GM19035 (cell line): ENCODE measurements at regions not wholly inside any gene's neighbourhood (a gene's known extent, or its start where the extent isn't known, plus 50 kb on each side); places are given as distances from the start of the nearest gene placed in this dataset.
"Not testable (repeated sequence)": the region's sequence is repeated elsewhere in the genome, so short reads cannot be mapped to it uniquely, and the experiment has no call there.

ENCODE experiments used
- ATAC-seq: cut with Tn5 transposase; IDR thresholded peaks from one replicate; pipeline ENCODE4 v1.9.1; 2021; ENCODE audit not compliant: unreplicated experiment

DNA sequence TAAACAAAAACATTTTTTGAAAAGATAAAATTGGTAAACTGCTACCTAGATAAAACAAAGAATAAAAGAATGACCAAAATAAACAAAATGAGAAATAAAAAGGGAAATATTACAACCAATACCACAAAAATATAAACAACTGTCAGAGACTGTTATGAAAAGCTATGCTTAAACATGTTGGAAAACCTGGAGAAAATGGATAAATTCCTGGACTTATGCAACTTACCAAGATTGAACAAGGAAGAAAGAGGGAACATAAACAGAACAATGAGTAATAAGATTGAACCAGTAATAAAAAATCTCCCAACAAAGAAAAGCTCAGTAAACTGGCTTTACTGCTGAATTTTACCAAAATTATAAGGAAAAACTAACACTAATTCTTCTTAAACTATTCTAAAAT, 518.7 kb downstream of the GRXCR1 start:
- ATAC-seq: no peak

DNA sequence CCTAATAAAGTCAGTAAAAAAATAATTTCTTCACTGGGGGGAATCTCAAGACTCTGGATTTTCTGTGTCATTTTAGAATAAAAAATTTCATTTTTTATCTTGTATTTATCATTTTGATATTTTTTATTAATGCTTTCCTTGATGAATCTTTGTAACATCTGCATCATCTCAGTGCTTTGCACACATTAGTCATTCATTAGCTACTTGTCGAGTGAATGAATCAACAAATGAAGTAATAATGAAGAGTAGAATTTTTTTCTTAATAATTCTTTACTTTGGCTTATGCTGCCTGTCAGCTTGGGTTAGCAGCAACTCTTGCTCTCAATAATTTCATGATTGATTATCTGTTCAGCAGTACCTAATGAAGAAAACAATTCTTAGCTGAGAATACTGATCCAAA, 530.8 kb downstream of the GRXCR1 start:
- no peak for ATAC-seq

DNA sequence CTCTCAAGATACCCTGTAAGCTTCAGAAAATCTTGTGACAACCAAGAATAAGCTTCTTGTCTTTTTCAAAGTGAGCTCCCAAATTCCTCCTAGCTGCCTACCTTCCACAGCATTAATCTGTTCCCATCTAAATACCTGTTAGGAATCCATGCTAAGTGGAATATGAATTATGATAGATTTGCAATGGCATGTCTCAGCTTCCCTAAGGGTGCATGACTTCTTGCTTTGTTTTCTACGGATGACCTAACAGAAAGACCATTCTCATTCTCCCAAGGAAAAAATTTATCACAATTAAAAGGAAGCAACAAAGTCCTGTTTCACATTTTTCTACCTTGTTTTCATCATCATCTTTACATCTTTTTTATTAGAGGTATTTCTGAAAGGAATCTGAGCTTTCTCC, 532.7 kb downstream of the GRXCR1 start:
- no peak for ATAC-seq

DNA sequence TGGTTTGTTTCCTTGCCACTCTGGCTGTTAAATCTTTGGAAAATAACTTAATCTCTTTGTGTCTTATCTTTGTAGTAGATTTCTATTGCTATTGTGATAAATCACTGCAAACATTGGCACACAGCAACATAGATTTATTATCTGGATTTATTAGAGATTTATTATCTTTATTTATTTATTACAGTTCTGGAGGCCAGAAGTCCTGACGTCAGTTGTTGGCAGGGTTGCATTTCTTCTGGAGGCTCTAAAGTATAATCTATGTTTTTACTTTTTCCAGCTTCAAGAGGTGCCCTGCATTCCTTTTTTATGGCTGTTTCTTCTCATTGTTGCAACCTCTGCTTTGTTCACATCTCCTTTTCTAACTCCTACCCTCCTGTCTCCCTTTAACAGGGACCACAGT, 542.8 kb downstream of the GRXCR1 start:
- ATAC-seq: no peak

DNA sequence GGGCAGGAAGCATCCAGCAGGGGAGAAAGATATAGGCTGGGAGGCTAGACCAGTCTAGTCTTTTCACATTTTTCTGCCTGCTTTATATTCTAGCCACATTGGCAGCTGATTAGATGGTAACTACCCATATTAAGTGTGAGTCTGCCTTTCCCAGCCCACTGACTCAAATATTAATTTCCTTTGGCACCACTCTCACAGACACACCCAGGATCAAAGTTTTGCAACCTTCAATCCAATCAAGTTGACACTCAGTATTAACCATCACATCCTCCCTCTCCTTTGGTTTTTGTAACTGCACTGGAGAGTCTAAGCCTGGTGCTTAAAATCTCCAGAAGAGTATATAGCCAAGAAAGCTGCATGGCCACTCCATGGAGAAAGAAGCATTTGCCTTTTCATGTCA, 560.4 kb downstream of the GRXCR1 start:
- no peak for ATAC-seq

DNA sequence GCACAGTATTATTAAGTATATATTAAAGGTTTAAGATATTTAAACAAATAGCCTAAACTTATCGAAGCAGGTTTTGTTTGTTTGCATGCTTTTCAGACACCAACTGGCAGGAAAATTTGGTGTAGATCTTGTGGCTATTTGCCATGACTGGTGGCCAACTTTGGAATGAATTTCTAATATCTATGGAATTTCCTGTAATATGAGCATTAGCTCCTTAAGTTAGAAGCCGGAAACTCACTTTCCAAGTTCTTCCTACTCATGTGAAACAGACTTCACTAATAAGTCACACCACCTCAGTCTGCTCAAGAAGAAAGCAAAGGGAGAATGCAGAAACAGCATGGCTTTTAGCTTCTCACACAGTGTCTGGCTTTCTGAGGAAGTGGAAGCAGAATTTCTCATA, 563.9 kb downstream of the GRXCR1 start:
- ATAC-seq: no peak

DNA sequence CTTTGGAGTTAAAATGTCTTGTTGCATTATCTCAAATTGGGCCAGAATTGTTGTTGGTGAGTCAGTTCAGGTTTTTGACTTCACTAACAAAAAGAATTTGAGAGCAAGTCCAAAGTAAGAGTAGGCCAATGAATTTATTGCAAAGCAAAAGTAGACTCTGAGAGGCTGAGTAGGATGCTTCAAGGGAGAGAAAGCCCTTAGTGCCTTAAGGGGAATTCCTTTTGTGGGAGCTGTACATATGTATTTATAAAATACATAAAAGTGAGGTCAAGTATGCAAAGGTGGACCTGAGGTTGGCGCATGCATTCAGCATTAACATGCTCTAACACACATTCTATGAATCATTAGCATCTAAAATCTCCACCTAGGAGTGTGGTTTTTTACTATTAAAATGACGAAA, 565.4 kb downstream of the GRXCR1 start:
- ATAC-seq: no peak

DNA sequence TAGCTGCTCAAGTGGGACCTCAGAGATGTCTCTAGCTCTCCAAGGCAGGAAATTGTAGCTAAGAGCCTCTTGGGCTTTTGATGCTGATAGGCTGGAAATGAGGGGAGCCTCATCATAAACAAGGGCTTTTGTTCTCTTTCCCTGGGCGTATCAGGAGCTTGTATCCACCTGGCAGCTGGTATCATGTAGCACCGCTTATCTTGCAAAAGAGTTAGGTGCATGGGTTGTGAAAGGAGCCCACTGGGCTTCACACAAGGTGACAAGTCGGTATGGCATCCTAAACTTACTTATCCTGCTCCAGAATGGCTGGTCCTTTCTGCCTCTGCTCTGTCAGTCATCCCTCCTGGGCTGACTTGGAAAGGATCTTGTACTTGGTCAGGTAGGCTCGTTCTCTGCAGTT, 565.8 kb downstream of the GRXCR1 start:
- no peak for ATAC-seq

DNA sequence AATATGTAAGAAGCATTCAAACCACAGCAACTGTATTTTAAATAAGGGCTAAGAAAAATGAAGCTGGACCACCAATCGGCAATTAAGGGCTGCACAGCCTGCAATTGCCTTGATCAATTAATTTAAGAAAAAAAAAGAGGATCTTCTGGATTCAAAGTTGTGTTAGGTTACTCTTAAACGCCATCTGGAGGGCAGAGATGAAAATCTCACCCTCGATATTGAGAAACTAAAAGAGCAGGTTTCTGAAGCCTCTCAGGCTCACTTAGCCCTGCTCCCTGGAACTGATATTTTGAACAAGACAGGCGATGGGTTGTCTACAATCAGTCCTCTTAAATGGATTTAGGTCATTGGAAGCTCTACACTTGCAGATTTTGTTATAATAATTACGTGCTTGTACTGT, 579.4 kb downstream of the GRXCR1 start:
- ATAC-seq: no peak

DNA sequence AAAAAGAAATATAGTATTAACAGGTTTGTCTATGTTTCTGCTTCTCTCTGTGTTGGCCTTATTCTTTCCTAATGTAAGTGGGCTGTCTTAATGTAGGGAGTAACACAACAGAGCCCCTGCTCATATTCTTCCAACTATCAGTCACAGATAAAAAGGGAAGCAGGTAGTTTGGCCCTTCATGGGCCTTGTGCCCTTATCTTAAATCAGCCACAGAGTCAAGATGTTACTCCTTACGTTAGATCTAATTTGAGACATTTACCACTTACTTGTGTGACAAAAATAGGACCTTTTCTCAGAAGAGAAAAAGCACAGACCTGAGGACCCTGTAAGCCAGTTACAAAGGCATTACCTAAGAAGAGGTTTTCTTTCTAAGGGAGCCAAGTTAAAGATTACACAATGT, 589.0 kb downstream of the GRXCR1 start:
- ATAC-seq: no peak

DNA sequence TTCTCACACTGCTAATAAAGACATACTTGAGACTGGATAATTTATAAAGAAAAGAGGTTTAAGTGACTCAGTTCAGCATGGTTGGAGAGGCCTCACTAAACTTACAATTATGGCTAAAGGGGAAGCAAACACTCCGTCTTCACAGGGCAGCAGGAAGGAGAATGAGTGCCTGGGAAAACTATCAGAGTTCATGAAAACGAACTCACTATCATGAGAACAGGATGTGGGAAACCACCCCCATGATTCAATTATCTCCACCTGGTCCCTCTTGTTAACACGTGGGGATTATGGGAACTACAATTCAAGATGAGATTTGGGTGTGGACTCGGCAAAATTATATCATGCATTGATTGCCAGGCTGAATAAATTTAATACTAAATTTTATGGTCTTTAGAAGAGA, 592.7 kb downstream of the GRXCR1 start:
- ATAC-seq: no peak

DNA sequence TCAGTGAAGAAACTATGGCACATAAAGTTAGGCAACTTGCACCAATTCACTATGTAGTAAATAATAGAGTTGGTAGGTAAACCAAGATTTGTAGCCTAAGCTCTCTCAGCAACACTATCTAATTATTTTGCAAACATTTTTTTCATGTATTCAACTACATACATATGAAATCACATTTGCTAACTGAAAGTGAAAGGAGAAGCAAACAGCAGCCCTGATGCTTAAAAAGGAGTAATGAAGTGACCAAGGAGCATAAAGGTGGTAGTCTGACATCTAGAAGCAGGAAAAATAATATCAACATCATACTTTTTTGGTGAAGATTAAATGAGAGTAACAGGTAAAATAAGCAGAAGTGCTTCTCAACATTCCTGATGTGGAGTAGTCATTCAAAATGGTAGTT, 603.7 kb downstream of the GRXCR1 start:
- peak; percentile 86 for ATAC-seq

DNA sequence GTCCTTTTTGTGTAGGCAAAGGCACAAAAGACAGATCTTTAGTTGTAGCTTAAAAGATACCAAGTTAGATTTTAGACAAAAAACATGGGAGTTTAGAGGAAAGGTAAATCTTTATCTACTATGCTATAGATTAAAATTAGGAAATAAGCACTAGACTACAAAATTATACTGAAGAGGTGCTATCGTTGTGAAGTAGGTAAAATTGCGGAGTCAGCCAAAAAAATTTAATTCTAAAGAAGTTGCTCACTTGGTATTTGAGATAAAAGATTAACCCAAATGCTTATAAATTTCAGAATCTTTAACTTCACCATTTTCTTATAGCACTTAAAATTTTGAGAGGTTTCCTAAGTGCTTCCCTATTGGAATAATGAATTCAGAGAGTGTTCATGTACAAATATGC, 604.1 kb downstream of the GRXCR1 start:
- no peak for ATAC-seq

DNA sequence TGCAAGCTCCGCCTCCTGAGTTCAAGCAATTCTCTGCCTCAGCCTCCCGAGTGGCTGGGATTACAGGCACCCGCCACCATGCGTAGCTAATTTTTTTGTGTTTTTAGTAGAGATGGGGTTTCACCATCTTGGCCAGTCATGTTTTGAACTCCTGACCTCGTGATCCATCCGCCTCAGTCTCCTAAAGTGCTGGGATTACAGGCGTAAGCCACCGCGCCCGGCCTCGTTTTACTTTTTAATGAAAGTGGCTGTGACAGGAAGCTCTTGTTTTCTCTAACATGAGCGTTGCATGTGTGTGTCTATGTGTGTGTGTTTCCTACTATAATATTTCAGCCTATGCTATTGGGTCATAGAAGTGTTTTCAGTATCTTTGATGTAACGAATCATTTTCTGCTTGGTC, 613.3 kb downstream of the GRXCR1 start:
- ATAC-seq: not testable (repeated sequence)

DNA sequence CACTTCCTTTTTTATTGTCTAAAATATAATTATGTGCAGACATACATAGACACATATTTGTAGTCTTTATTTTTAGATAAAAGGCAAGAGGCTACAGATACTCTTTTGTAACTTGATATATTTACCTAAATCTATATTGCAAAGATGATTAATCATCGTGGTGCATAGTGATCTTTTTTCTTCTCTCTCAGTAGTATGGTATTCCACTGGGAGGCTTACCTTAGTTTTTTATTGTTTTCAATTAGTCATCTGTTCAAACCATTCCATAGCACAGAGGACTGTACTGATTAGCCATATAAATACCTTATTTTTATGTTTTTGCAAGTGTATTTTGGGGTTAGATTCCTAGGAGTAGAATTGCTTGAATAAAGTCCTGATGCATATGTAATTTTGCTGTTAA, 619.7 kb downstream of the GRXCR1 start:
- ATAC-seq: no peak

DNA sequence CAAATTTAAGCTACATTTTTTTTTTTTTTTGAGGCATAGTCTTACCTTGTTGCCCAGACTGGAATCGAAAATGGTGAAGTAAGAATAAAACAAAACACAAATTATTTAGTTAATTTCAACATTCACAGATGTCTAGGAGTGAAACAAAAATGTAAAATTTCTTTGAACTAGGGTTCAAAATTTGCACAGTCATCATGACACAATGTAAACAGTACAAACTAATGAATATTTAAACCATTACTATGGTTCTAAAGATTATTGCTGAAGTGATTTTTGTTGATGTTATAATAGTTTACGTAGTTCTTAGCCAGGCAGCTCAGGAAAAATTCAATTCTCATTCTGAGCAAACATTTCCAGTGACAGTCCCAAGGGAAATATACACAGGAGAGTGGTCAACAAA, 633.1 kb downstream of the GRXCR1 start:
- ATAC-seq: no peak

DNA sequence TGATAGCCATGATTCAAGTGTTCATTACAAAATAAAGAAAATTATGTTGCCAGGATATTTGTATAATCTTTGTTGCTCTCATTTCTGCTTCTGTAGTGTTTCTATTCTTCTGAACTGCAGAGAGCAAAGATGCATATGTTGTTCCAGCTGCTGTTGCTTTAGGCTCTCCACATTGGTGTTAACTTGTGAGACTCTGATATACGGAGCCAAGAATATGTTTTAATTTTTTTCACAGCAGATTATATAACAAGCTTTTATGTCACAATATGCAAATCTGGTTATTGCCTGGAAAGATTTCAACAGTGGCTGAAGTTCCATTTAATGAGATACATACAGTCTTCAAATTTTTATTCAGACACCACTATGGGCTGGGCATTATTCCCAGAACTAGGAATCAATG, 655.0 kb downstream of the GRXCR1 start:
- ATAC-seq: no peak

DNA sequence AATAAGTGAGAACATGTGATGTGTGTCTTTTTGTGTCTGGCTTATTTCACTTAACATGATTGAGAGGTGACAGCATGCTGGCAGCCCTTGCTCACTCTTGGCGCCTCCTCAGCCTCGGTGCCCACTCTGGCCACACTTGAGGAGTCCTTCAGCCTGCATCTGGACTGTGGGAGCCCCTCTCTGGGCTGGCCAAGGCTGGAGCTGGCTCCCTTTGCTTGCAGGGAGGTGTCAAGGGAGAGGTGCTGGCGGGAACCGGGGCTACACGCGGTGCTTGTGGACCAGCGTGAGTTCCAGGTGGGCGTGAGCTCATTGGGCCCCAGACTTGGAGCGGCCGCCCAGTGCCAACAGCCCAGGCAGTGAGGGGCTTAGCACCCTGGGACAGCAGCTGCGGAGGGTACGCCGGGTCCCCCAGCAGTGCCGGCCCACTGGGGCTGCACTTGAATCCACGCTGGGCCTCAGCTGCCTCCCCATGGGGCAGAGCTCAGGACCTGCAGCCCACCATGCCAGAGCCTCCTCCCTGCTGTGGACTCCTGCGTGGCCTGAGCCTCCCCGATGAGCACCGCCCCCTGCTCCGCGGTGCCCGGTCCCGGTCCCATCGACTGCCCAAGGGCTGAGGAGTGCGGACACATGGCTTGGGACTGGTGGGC, 658.6 kb downstream of the GRXCR1 start:
- no peak for ATAC-seq

DNA sequence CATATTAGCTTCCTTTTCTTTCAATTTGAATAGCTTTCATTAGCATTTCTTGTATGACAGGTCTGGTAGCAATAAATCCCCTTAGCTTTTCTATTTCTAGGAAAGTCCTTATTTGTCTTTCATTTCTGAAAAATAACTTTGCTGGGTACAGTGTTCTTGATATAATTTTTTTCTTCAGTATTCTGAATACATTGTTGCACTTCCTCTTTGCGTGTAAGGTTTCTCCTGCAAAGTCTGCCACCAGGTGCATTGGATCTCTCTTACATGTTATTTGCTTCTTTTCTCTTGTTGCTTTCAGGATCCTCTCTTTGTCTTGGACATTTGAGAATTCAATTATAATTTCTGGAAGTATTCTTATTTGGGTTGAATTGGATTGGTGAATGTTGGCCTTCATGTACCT, 663.7 kb downstream of the GRXCR1 start:
- no peak for ATAC-seq

DNA sequence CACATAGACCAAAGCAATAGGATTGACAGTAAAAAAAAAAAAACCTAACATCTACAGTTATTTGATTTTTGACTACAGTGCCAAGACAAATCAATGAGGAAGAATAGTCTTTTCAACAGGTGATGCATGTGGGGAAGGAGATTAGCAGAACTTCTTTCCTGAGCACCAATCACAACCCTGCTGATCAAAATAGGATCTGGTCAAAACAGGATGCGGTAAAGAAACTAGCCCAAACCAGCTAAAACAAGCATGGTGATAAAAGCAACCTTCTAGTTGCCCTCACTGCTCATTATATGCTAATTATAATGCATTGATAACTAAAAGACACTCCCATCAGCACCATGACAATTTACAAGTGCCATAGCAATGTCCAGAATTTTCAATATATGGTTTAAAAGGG, 667.5 kb downstream of the GRXCR1 start:
- no peak for ATAC-seq

DNA sequence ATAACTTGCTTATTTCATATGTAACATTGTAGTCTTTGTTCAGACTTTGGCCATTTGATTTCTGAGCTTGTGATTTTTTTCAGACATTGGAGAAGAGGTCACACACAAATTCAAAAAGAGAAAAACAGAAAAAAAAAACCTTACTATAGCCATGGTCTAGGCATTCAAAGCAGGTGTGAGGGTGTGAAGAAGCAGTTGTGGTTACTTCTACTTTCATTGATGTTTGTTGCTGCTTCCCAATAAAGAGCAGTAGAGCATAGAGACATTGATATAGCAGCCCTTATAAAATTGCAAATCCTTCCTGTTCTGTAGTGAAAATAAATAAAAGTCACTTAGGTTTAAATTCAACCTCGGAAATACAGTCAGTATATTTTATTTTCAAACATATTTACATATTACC, 671.6 kb downstream of the GRXCR1 start:
- ATAC-seq: no peak

DNA sequence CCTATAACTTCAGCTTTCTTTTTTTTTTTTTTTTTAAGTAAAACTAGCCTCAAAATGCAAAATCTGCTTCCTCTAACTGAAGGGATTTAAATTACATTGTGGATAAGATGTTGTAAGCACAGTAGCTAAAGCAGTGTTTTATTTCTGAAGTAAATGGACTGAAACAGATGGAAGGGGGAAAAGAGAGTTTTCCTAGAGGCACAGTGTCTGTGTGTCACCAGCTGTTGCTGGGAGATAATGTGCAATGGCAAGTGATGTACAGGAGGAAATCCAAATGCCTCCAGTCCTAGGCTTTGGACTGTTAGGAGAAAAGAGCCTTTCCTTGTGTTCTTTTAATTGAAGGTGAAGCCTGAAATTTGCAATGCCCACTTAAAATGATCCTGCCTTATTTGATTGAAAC, 672.1 kb downstream of the GRXCR1 start:
- ATAC-seq: no peak

DNA sequence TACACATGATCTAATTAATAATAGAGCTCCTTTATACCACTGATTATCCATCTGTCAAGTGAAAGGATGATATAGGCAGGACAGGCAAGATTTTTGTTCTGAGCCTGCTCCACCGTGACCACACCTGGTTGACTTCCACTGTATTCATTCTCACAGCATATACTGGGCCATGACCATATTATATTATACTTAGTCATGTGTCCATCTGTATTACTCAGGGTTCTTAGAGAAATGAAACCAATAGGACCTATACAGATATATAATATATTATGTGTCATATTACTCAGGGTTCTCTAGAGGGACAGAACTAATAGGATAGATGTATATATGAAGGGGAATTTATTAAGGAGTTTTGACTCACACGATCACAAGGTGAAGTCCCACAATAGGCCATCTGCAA, 675.1 kb downstream of the GRXCR1 start:
- ATAC-seq: no peak

DNA sequence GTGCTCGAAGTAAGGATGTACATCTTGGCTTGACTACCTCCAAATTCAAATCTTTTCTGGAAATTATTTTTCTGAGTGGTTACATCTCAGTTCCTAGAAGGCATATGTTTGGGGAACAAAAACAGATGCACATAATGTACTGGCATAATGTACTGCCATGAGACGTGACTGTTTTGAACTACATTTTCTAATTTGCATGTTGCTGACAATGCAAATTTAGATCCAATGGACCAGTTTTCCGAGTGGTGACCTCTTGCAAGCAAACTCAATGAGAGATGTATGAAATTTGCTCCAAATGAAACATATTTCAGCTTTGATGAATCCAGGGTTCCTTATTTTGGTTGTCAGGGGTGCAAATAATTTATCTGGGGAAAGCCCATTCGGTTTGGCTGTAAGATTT, 694.3 kb downstream of the GRXCR1 start:
- no peak for ATAC-seq
